ENCODE measurements at regions not wholly inside any gene's neighbourhood (a gene's known extent, or its start where the extent isn't known, plus 50 kb on each side); places are given as distances from the start of the nearest gene placed in this dataset.

- TF ChIP-seq CTCF (IDR thresholded peaks at IDR 0.05) (no peak), POLR2AphosphoS5 (IDR thresholded peaks at IDR 0.05) (no peak), EP300 (IDR thresholded peaks at IDR 0.05) (no peak)
Observed at GRCh38 chr17:77291591-77292386, 151.0 kb downstream of the SEC14L1 start.

Data from upper lobe of left lung (tissue), 4 donors.